ENCODE measurements at regions not wholly inside any gene's neighbourhood (a gene's known extent, or its start where the extent isn't known, plus 50 kb on each side); places are given as distances from the start of the nearest gene placed in this dataset.

DNA sequence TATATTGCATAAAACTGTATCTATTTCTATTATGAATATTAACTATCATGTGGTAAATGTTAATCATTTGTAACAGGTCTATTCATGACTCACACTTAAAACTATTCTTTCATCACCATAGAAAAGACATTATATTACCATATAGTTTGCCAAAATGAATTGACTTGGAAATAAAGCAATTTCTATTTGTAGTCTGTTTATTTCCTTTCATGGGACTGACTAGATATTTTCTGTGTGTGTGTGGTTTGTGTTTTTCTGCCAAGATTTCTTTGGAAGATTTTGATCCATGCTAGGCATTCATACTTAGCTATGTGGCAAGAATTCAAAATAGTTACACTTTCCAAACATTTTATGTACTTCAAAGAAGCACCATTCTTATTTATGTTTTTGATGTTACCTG lies 522.5 kb upstream of the AGTR1 start:
- TF ChIP-seq, protein P1, sequence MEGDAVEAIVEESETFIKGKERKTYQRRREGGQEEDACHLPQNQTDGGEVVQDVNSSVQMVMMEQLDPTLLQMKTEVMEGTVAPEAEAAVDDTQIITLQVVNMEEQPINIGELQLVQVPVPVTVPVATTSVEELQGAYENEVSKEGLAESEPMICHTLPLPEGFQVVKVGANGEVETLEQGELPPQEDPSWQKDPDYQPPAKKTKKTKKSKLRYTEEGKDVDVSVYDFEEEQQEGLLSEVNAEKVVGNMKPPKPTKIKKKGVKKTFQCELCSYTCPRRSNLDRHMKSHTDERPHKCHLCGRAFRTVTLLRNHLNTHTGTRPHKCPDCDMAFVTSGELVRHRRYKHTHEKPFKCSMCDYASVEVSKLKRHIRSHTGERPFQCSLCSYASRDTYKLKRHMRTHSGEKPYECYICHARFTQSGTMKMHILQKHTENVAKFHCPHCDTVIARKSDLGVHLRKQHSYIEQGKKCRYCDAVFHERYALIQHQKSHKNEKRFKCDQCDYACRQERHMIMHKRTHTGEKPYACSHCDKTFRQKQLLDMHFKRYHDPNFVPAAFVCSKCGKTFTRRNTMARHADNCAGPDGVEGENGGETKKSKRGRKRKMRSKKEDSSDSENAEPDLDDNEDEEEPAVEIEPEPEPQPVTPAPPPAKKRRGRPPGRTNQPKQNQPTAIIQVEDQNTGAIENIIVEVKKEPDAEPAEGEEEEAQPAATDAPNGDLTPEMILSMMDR (optimal IDR thresholded peaks at IDR 0.05 in 1 of 3, IDR thresholded peaks at IDR 0.05 in 1 of 3, conservative IDR thresholded peaks at IDR 0.05 in 1 of 3; ENCODE audit: extremely low read depth in 1 of 3, insufficient read depth in 2 of 3, low read length in 3 of 3) = no peak
- no peak for TF ChIP-seq EZH2 (IDR thresholded peaks at IDR 0.05; ENCODE audit: low read length)

All from keratinocyte (primary cell).